ENCODE measurements at regions not wholly inside any gene's neighbourhood (a gene's known extent, or its start where the extent isn't known, plus 50 kb on each side); places are given as distances from the start of the nearest gene placed in this dataset.

GRCh38 chr12:34357791-34358190 is 335.5 kb downstream of the ALG10 start:
- no peaks in the 10 kb centered on the region for H3K4me1 ChIP-seq
- ATAC-seq = no peak
- 40% methylated on average over 17 of the region's 20 CpGs for WGBS (ENCODE audit: insufficient coverage, low coverage, low lambda C conversion rate, missing lambda C conversion rate)
- no peak overlapping the region for H3K4me3 ChIP-seq
- TF ChIP-seq CTCF (IDR thresholded peaks at IDR 0.05) = no peak
- TF ChIP-seq POLR2A (IDR thresholded peaks at IDR 0.05) = no peak
- H3K36me3 ChIP-seq = no peaks in the 10 kb centered on the region
- no peaks in the 10 kb centered on the region for H3K9me3 ChIP-seq
- DNase-seq = no peak
- intact Hi-C loops (cut with DNase I) = no loop called here
- H3K27ac ChIP-seq = no peak overlapping the region
- no peaks in the 10 kb centered on the region for H3K27me3 ChIP-seq

GRCh38 chr12:34358198-34358597 is 335.9 kb downstream of the ALG10 start:
- Histone ChIP-seq H3K36me3 (no peaks in the 10 kb centered on the region), H3K4me1 (no peaks in the 10 kb centered on the region), H3K9me3 (no peaks in the 10 kb centered on the region), H3K4me3 (no peak overlapping the region), H3K27me3 (no peaks in the 10 kb centered on the region), H3K27ac (no peak overlapping the region)
- DNase-seq (no peak), ATAC-seq (no peak)
- WGBS (ENCODE audit: insufficient coverage, low coverage, low lambda C conversion rate, missing lambda C conversion rate) = 26% methylated on average over 10 of the region's 18 CpGs
- no peak for TF ChIP-seq POLR2A (IDR thresholded peaks at IDR 0.05)
- TF ChIP-seq CTCF (IDR thresholded peaks at IDR 0.05) = no peak
- intact Hi-C loops (cut with DNase I) = no loop called here

- no peak overlapping the region for H3K4me3 ChIP-seq
- TF ChIP-seq POLR2A (IDR thresholded peaks at IDR 0.05) = no peak
- no peak for TF ChIP-seq CTCF (IDR thresholded peaks at IDR 0.05)
- no peak overlapping the region for H3K27ac ChIP-seq
- H3K36me3 ChIP-seq = no peaks in the 10 kb centered on the region
- intact Hi-C loops (cut with DNase I) = no loop called here
- ATAC-seq (no peak), DNase-seq (no peak)
- 6% methylated on average over 7 of the region's 30 CpGs for WGBS (ENCODE audit: insufficient coverage, low coverage, low lambda C conversion rate, missing lambda C conversion rate)
- no peaks in the 10 kb centered on the region for H3K4me1 ChIP-seq
- H3K27me3 ChIP-seq = no peaks in the 10 kb centered on the region
- no peaks in the 10 kb centered on the region for H3K9me3 ChIP-seq
Measured at GRCh38 chr12:34361721-34362316, 339.5 kb downstream of the ALG10 start.

- intact Hi-C loops (cut with DNase I) = no loop called here
- Histone ChIP-seq H3K36me3 (no peaks in the 10 kb centered on the region), H3K27ac (no peak overlapping the region), H3K27me3 (no peaks in the 10 kb centered on the region), H3K9me3 (no peaks in the 10 kb centered on the region), H3K4me1 (no peaks in the 10 kb centered on the region), H3K4me3 (no peak overlapping the region)
- no peak for ATAC-seq
- 37% methylated on average over 14 of the region's 39 CpGs for WGBS (ENCODE audit: insufficient coverage, low coverage, low lambda C conversion rate, missing lambda C conversion rate)
- no peak for DNase-seq
- TF ChIP-seq POLR2A (IDR thresholded peaks at IDR 0.05) (no peak), CTCF (IDR thresholded peaks at IDR 0.05) (no peak)
Measured at GRCh38 chr12:34363050-34363673, 340.9 kb downstream of the ALG10 start.
